C4-2B (cell line): ENCODE measurements at regions not wholly inside any gene's neighbourhood (a gene's known extent, or its start where the extent isn't known, plus 50 kb on each side); places are given as distances from the start of the nearest gene placed in this dataset.
"Not testable (repeated sequence)": the region's sequence is repeated elsewhere in the genome, so short reads cannot be mapped to it uniquely, and the experiment has no call there.

Source experiments
- ZFX ChIP-seq: fragments of 450-650 bp; IDR thresholded peaks from 2 replicates; pipeline ENCODE4 v1.6.1; 2017
- TF ChIP-seq, protein P1 (sequence below): fragments of 450-650 bp; conservative IDR thresholded peaks from 2 replicates; pipeline ENCODE4 v1.5.1; 2017; ENCODE audit warnings: mild to moderate bottlenecking

DNA sequence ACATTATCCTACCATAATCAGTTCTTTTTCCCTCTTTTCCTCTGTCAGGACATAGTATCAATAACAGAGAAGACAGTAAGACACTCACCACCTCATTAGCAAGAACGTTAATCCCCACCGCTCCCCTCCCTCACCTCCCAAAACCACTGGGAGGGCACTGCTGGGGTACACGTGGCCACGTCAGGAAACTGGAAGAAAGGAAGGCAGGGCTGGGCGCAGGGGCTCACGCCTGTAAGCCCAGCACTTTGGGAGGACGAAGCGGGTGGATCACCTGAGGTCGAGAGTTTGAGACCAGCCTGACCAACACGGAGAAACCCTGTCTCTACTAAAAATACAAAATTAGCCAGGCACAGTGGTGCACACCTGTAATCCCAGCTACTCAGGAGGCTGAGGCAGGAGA is 142.3 kb downstream of the OR4M2 start:
- TF ChIP-seq, protein P1, sequence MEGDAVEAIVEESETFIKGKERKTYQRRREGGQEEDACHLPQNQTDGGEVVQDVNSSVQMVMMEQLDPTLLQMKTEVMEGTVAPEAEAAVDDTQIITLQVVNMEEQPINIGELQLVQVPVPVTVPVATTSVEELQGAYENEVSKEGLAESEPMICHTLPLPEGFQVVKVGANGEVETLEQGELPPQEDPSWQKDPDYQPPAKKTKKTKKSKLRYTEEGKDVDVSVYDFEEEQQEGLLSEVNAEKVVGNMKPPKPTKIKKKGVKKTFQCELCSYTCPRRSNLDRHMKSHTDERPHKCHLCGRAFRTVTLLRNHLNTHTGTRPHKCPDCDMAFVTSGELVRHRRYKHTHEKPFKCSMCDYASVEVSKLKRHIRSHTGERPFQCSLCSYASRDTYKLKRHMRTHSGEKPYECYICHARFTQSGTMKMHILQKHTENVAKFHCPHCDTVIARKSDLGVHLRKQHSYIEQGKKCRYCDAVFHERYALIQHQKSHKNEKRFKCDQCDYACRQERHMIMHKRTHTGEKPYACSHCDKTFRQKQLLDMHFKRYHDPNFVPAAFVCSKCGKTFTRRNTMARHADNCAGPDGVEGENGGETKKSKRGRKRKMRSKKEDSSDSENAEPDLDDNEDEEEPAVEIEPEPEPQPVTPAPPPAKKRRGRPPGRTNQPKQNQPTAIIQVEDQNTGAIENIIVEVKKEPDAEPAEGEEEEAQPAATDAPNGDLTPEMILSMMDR = not testable (repeated sequence)
- not testable (repeated sequence) for TF ChIP-seq ZFX
